ENCODE measurements at regions not wholly inside any gene's neighbourhood (a gene's known extent, or its start where the extent isn't known, plus 50 kb on each side); places are given as distances from the start of the nearest gene placed in this dataset.

DNA sequence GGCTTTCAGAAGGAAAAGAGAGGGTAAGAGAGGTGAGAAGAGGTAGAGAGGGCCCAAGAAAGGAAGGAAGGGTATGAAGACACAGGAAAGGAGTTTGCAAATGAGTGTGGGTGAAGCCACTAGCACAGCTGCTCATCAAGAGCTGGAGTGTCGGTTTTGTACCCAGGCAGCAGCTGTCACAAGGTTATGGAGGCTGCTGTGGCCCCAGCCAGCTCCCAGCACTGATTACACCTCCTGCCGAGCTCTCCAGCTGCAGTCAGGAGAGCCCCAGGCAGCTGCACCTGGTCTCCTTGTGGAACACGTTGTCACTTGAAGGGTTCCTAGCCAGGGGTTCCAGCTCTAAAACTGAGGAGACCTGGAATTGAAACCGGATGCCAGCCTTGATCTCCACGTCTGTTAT, 60.4 kb upstream of the CHD2 start:
- WGBS, 2 donors = 29 to 40% methylated on average over 5 of the region's 5 CpGs
- H3K9me3 ChIP-seq = no peaks in the 10 kb centered on the region
- TF ChIP-seq POLR2A (IDR thresholded peaks at IDR 0.05) = no peak
- no peak for TF ChIP-seq POLR2AphosphoS5 (IDR thresholded peaks at IDR 0.05)
- TF ChIP-seq EP300 (IDR thresholded peaks at IDR 0.05) = no peak
- TF ChIP-seq, protein P1, sequence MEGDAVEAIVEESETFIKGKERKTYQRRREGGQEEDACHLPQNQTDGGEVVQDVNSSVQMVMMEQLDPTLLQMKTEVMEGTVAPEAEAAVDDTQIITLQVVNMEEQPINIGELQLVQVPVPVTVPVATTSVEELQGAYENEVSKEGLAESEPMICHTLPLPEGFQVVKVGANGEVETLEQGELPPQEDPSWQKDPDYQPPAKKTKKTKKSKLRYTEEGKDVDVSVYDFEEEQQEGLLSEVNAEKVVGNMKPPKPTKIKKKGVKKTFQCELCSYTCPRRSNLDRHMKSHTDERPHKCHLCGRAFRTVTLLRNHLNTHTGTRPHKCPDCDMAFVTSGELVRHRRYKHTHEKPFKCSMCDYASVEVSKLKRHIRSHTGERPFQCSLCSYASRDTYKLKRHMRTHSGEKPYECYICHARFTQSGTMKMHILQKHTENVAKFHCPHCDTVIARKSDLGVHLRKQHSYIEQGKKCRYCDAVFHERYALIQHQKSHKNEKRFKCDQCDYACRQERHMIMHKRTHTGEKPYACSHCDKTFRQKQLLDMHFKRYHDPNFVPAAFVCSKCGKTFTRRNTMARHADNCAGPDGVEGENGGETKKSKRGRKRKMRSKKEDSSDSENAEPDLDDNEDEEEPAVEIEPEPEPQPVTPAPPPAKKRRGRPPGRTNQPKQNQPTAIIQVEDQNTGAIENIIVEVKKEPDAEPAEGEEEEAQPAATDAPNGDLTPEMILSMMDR (IDR thresholded peaks at IDR 0.05) = no peak
- no peaks in the 10 kb centered on the region for H3K27me3 ChIP-seq
- DNase-seq = no peak
- intact Hi-C loops (cut with DNase I) = no loop called here
- no peak overlapping the region for H3K27ac ChIP-seq
- H3K4me1 ChIP-seq = no peaks in the 10 kb centered on the region
- H3K4me3 ChIP-seq = no peak overlapping the region
- H3K36me3 ChIP-seq = no peaks in the 10 kb centered on the region

DNA sequence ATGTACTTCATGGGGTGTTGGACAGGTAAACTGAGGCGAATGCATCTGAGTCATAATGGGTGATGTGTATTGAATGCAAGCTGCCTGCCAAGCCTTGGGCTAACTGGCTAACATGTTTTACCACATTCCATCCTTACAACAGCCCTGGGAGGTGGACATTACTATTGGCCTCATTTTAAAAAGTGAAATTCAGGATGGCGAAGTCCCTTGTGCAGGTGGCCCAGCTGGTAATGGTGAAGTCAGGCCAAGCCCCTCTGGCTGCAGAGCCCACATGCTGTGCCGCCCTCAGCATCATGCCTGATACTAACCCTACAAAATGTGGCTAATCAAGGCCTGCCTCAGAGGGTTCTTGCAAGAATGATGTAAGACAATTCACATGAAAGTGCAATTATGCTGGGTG, 60.0 kb upstream of the CHD2 start:
- H3K9me3 ChIP-seq = no peaks in the 10 kb centered on the region
- H3K4me3 ChIP-seq = no peak overlapping the region
- no peaks in the 10 kb centered on the region for H3K36me3 ChIP-seq
- no peak overlapping the region for H3K27ac ChIP-seq
- H3K27me3 ChIP-seq = no peaks in the 10 kb centered on the region
- WGBS, 2 donors = 91 to 94% methylated on average over 3 of the region's 3 CpGs
- DNase-seq = no peak
- TF ChIP-seq POLR2AphosphoS5 (IDR thresholded peaks at IDR 0.05) (no peak), POLR2A (IDR thresholded peaks at IDR 0.05) (no peak), EP300 (IDR thresholded peaks at IDR 0.05) (no peak)
- TF ChIP-seq, protein P1 (IDR thresholded peaks at IDR 0.05) = no peak
- H3K4me1 ChIP-seq = peaks cover 0 to 4% (median 2%) of the 10 kb centered on the region in 4 donors
- intact Hi-C loops (cut with DNase I) = no loop called here

DNA sequence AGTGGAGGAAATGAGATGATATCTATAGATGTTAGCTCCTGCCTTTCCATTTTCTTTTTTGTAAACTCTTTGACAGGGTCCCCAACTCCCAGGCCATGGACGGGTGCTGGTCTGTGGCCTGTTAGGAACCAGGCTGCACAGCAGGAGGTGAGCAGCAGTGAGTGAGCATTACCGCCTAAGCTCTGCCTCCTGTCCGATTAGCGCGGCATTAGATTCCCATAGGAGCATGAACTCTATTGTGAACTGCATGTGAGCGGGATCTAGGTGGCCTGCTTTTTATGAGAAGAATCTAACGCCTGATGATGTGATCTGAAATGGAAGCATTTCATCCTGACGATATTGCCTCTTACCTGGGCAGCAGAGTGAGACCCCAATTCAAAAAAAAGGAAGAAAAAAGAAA, 56.8 kb upstream of the CHD2 start:
- Histone ChIP-seq H3K27me3 (no peaks in the 10 kb centered on the region), H3K4me1 (peaks cover 0 to 6% (median 2%) of the 10 kb centered on the region in 4 donors), H3K9me3 (no peaks in the 10 kb centered on the region), H3K27ac (no peak overlapping the region), H3K36me3 (no peaks in the 10 kb centered on the region), H3K4me3 (no peak overlapping the region)
- TF ChIP-seq EP300 (IDR thresholded peaks at IDR 0.05) = no peak
- TF ChIP-seq, protein P1 (IDR thresholded peaks at IDR 0.05) = no peak
- TF ChIP-seq POLR2A (IDR thresholded peaks at IDR 0.05) = no peak
- TF ChIP-seq POLR2AphosphoS5 (IDR thresholded peaks at IDR 0.05) = no peak
- DNase-seq = no peak
- 97 to 98% methylated on average over 8 of the region's 8 CpGs for WGBS, 2 donors
- intact Hi-C loops (cut with DNase I) = no loop called here

DNA sequence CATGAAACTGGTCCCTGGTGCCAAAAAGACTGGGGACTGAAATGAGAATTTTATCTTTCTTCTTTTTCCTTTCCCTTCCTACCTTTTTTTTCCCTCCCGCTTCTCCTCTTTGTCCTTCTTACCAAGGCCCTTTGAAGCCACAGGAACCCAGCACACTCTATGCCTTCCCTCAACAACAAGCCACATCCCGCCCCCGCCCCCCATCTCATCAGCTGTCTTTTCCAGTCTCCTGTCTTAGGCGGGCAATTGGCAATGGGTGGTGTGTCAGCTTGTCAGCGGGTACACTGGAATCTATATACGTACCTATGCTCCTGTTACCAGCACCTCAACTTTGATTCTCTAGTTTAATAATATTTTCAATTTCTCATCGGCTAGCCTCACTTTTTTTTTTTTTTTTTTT, 56.3 kb upstream of the CHD2 start:
- Histone ChIP-seq H3K9me3 (no peaks in the 10 kb centered on the region), H3K4me1 (peaks cover 0 to 6% (median 2%) of the 10 kb centered on the region in 4 donors), H3K27me3 (no peaks in the 10 kb centered on the region), H3K36me3 (no peaks in the 10 kb centered on the region), H3K27ac (no peak overlapping the region), H3K4me3 (no peak overlapping the region)
- WGBS, 2 donors = 88 to 95% methylated on average over 7 of the region's 7 CpGs
- intact Hi-C loops (cut with DNase I) = no loop called here
- no peak for DNase-seq
- TF ChIP-seq POLR2AphosphoS5 (IDR thresholded peaks at IDR 0.05) (no peak), EP300 (IDR thresholded peaks at IDR 0.05) (no peak), POLR2A (IDR thresholded peaks at IDR 0.05) (no peak)
- TF ChIP-seq, protein P1 (IDR thresholded peaks at IDR 0.05) = no peak

DNA sequence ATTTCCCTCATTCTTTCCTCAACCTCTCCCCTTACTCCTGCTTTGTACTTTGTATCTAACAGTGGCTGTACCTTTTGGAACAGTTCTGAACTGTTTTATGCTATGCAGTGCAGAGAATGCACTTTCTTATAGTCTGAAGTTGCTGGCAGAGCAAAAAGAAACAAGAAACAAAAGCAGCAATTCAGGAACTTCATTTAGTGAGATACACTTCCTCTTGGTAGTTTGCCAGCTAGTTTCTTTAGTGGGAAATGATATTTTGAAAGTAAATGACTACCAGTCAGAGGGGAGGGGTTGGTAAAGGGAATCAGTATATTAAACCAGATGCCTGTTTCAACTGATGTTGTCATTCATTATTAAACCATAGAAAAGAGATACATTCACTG, 55.0 kb upstream of the CHD2 start:
- no peaks in the 10 kb centered on the region for H3K9me3 ChIP-seq
- peaks cover 0 to 6% (median 2%) of the 10 kb centered on the region in 4 donors for H3K4me1 ChIP-seq
- H3K27ac ChIP-seq = peak overlapping the region in 2 of 4 donors; percentile 0 to 4
- no peak for DNase-seq
- H3K36me3 ChIP-seq = no peaks in the 10 kb centered on the region
- no peak overlapping the region for H3K4me3 ChIP-seq
- H3K27me3 ChIP-seq = no peaks in the 10 kb centered on the region
- TF ChIP-seq EP300 (IDR thresholded peaks at IDR 0.05) = no peak
- peak in 1 of 4 donors; percentile 23 for TF ChIP-seq POLR2AphosphoS5 (IDR thresholded peaks at IDR 0.05)
- TF ChIP-seq POLR2A (IDR thresholded peaks at IDR 0.05) = no peak
- intact Hi-C loops (cut with DNase I) = no loop called here
